GM13976 (cell line): ENCODE measurements at regions not wholly inside any gene's neighbourhood (a gene's known extent, or its start where the extent isn't known, plus 50 kb on each side); places are given as distances from the start of the nearest gene placed in this dataset.

Experiments
- DNase-seq: peaks from one replicate; pipeline ENCODE4 v3.0.0; 2012; ENCODE audit warnings: low spot score
- CTCF ChIP-seq: IDR thresholded peaks from 2 replicates; pipeline ENCODE4 v1.5.1; 2012; ENCODE audit warnings: borderline replicate concordance, mild to moderate bottlenecking; ENCODE audit not compliant: insufficient read depth; ENCODE audit errors: extremely low read depth, missing control alignments, control extremely low read depth
- in situ Hi-C: fragments of 300-500 bp; cut with MboI; formaldehyde crosslinking; loops from one replicate; pipeline ENCODE4 v1.12.0; 2022; ENCODE audit warnings: low sequenced_read_pairs, mixed read lengths, inconsistent platforms; ENCODE audit not compliant: unreplicated experiment

DNA sequence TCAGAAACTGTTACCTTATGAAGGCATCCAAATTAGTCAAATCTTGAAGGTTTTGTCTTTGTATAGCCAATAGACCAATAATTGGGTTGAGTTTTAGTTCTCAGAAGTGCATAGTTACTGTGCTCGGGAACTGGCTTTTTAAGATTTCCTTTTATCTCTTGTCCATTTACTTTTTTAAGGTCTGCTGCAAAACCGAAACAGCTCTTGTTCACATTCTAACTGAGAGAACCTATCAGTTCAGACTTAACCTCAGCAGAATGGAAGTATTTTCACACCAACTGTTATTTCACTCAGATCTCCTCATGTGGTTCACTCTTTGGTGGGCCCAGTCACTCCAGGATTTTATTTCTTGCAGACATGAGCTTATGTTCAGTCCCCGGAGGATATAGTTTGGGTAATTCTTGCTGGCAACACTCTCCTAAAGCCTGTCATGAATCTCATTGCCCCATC, 55.5 kb downstream of the TPBG start:
- no peak for TF ChIP-seq CTCF
- peak; percentile 11 for DNase-seq
- in situ Hi-C loops: no loop called here

GRCh38 chr6:82419859-82420258, 56.2 kb downstream of the TPBG start:
- in situ Hi-C loops: no loop called here
- no peak for TF ChIP-seq CTCF
- no peak for DNase-seq

DNA sequence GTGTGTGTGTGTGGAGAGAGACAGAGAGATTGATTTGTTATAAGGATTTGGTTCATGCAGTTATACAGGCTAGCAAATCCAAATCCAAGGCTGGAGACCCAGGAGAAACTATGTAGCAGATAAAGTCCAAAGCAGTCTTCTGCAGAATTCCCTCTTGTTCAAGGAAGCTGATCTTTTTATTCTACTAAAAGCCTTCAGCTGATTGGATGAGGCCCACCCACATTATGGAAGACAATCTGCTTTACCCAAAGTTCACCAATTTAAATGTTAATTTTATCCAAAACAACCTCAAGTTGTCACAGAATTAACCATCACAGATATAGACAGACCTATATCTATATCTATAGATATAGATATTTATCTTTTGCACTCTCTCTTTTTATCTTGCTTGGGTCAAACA, 67.0 kb downstream of the TPBG start:
- TF ChIP-seq CTCF: no peak
- DNase-seq: no peak
- in situ Hi-C loops: no loop called here

DNA sequence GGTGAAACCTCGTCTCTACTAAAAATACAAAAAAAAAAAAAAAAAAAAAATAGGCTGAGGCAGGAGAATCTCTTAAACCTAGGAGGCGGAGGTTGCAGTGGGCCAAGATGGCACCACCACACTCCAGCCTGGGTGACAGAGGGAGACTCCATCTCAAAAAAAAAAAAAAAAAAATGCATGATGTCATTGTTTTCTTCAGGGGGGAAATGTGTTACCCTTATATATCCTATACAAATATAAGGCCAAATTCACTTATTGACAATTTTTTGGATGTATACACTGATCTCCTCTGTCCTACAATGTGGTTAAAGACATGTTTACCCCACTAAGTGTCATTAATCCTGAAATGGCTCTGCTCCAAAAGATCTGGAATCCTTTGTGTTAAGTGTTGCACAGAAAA, 73.1 kb downstream of the TPBG start:
- in situ Hi-C loops: no loop called here
- TF ChIP-seq CTCF: no peak
- no peak for DNase-seq

GRCh38 chr6:82437701-82438100, 74.1 kb downstream of the TPBG start:
- TF ChIP-seq CTCF: no peak
- in situ Hi-C loops: no loop called here
- no peak for DNase-seq

DNA sequence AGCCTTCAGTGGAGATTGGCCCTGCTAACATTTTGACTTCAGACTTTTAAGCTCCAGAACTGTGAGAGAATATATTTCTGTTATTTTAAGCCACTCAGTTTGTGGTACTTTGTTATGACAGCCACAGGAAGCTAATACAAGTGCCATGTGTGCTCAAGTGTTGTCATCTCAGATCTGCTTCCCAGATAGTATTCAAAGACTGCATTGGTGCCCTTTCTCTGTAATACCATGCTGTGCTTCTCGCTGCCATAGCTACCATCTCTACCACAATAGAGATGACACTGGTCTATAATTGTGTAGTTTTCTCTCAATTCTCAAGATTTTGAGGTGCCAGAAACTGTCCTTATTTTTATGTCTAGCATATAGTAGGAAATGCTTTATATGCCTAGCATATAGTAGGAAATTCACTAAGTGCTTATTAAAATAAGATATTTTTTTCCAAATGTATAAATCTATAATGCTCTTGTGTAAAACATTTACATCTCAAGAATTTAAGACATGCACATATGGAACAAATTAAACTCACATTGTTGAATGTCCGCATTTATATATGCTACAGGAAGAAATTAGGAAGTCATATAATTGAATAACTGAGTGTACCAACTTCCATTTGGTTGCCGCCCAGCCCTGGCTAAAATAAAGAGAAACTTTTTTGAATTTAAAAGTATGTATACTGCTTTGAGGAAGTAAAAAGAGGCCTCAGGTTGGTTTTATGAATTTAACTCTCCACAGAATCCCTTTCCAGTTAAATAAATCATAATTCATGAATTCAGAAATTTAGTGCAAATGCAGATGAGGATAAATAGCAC, 77.6 kb downstream of the TPBG start:
- no peak for DNase-seq
- in situ Hi-C loops: no loop called here
- TF ChIP-seq CTCF: no peak
